ENCODE measurements at regions not wholly inside any gene's neighbourhood (a gene's known extent, or its start where the extent isn't known, plus 50 kb on each side); places are given as distances from the start of the nearest gene placed in this dataset.
"Not testable (repeated sequence)": the region's sequence is repeated elsewhere in the genome, so short reads cannot be mapped to it uniquely, and the experiment has no call there.

- DNase-seq, result no peak
- intact Hi-C loops (cut with DNase I), result no loop called here
Measured at GRCh38 chr2:56874717-56875116, 690.9 kb downstream of the CCDC85A start.

GRCh38 chr2:56889738-56890137 is 705.9 kb downstream of the CCDC85A start:
- no peak for DNase-seq
- intact Hi-C loops (cut with DNase I), result no loop called here

GRCh38 chr2:56892382-56892781 is 708.6 kb downstream of the CCDC85A start:
- no peak for DNase-seq
- intact Hi-C loops (cut with DNase I), result no loop called here

- no peak for DNase-seq
- intact Hi-C loops (cut with DNase I), result no loop called here
Measured at GRCh38 chr2:56898986-56899385, 715.2 kb downstream of the CCDC85A start.

- intact Hi-C loops (cut with DNase I), result no loop called here
- no peak for DNase-seq
Measured at GRCh38 chr2:56912490-56912889, 728.7 kb downstream of the CCDC85A start.

GRCh38 chr2:56918790-56919189 is 735.0 kb downstream of the CCDC85A start:
- DNase-seq, result no peak
- intact Hi-C loops (cut with DNase I), result no loop called here

- DNase-seq, result no peak
- intact Hi-C loops (cut with DNase I), result no loop called here
Measured at GRCh38 chr2:56933976-56934375, 750.2 kb downstream of the CCDC85A start.

GRCh38 chr2:56934866-56935265 is 751.1 kb downstream of the CCDC85A start:
- intact Hi-C loops (cut with DNase I), result no loop called here
- no peak for DNase-seq

GRCh38 chr2:56940054-56940453 is 756.3 kb downstream of the CCDC85A start:
- intact Hi-C loops (cut with DNase I), result no loop called here
- no peak for DNase-seq

- DNase-seq, result no peak
- intact Hi-C loops (cut with DNase I), result no loop called here
Measured at GRCh38 chr2:56952871-56953270, 769.1 kb downstream of the CCDC85A start.

- no peak for DNase-seq
- intact Hi-C loops (cut with DNase I), result no loop called here
Measured at GRCh38 chr2:56960581-56960980, 776.8 kb downstream of the CCDC85A start.

GRCh38 chr2:56962673-56963072 is 778.9 kb downstream of the CCDC85A start:
- intact Hi-C loops (cut with DNase I), result no loop called here
- no peak for DNase-seq

- intact Hi-C loops (cut with DNase I), result no loop called here
Measured at GRCh38 chr2:56969513-56969912, 785.7 kb downstream of the CCDC85A start.

GRCh38 chr2:56971383-56971974 is 787.7 kb downstream of the CCDC85A start:
- intact Hi-C loops (cut with DNase I), result no loop called here
- no peak for DNase-seq

More at GRCh38 chr2:56969513-56969912, 785.7 kb downstream of the CCDC85A start:
- no peak for DNase-seq

GRCh38 chr2:56981554-56981953 is 797.8 kb downstream of the CCDC85A start:
- no peak for DNase-seq
- intact Hi-C loops (cut with DNase I), result no loop called here

- DNase-seq, result no peak
- intact Hi-C loops (cut with DNase I), result no loop called here
Measured at GRCh38 chr2:56985609-56986008, 801.8 kb downstream of the CCDC85A start.

- no peak for DNase-seq
- intact Hi-C loops (cut with DNase I), result no loop called here
Measured at GRCh38 chr2:57022496-57022895, 838.7 kb downstream of the CCDC85A start.

GRCh38 chr2:57044931-57045635 is 861.3 kb downstream of the CCDC85A start:
- intact Hi-C loops (cut with DNase I), result no loop called here
- DNase-seq, result no peak

GRCh38 chr2:57049273-57049672 is 865.5 kb downstream of the CCDC85A start:
- no peak for DNase-seq
- intact Hi-C loops (cut with DNase I), result no loop called here

GRCh38 chr2:57050007-57050406 is 866.2 kb downstream of the CCDC85A start:
- no peak for DNase-seq
- intact Hi-C loops (cut with DNase I), result no loop called here

- intact Hi-C loops (cut with DNase I); DNase-seq: not testable (repeated sequence)
Measured at GRCh38 chr2:57066301-57066700, 882.5 kb downstream of the CCDC85A start.
